Stomach (tissue), 8 donors: ENCODE measurements at regions not wholly inside any gene's neighbourhood (a gene's known extent, or its start where the extent isn't known, plus 50 kb on each side); places are given as distances from the start of the nearest gene placed in this dataset.
A peak's percentile ranks its signal among the peaks of the same experiment; 100 is the strongest.

Source experiments
- DNase-seq, 2 donors: peaks; one replicate each; pipeline versions ENCODE4 v3.0.0 to v3.0.0-alpha.2; 2013 to 2019
- H3K27ac ChIP-seq, 5 donors: fragments of 200-600 bp in 4 of 5; sonication (generic) in 4 of 5; one replicate each; pipeline ENCODE4 v1.5.1; 2013 to 2019; ENCODE audit warnings: mild to moderate bottlenecking in 1 of 5, moderate library complexity in 1 of 5
- H3K27me3 ChIP-seq, 3 donors: fragments of 200-600 bp; sonication (generic); one replicate each; pipeline ENCODE4 v1.5.1; 2017 to 2019; ENCODE audit warnings: mixed run types in 1 of 3
- H3K36me3 ChIP-seq, 4 donors: fragments of 200-600 bp; sonication (generic); 1 replicate in 3 of 4; 2 replicates in 1 of 4; pipeline ENCODE4 v1.5.1; 2016 to 2019
- H3K4me1 ChIP-seq, 4 donors: fragments of 200-600 bp; sonication (generic); one replicate each; pipeline ENCODE4 v1.5.1; 2016 to 2019
- H3K4me3 ChIP-seq, 4 donors: fragments of 200-600 bp; sonication (generic) in 3 of 4; one replicate each; pipeline ENCODE4 v1.5.1; 2016 to 2019; ENCODE audit warnings: mild to moderate bottlenecking in 1 of 4
- H3K9me3 ChIP-seq, 4 donors: fragments of 200-600 bp; sonication (generic); one replicate each; pipeline ENCODE4 v1.5.1; 2016 to 2019
- EP300 ChIP-seq: sonication (generic); formaldehyde crosslinking; IDR thresholded peaks from one replicate; pipeline ENCODE4 v1.6.1; 2017; ENCODE audit warnings: antibody characterized with exemption
- POLR2A ChIP-seq, 4 donors: fragments of 450-650 bp; IDR thresholded peaks; one replicate each; pipeline ENCODE4 v1.6.1; 2016; ENCODE audit warnings: antibody characterized with exemption in 4 of 4, control low read depth in 2 of 4, mild to moderate bottlenecking in 1 of 4, moderate library complexity in 1 of 4
- POLR2AphosphoS5 ChIP-seq, 3 donors: sonication (generic); formaldehyde crosslinking; IDR thresholded peaks; one replicate each; pipeline ENCODE4 v1.6.1; 2016; ENCODE audit warnings: antibody characterized with exemption in 3 of 3
- WGBS, 5 donors: extraction: QIAGEN DNeasy Blood & Tissue Kit in 3 of 5; methylation state at CpG; one replicate each; pipeline versions ENCODE4 v1.1.5 to v1.1.7; 2013 to 2018; 5-methylcytosine and 5-hydroxymethylcytosine counted together
- intact Hi-C: fragments of 100-400 bp; cut with DNase I; formaldehyde crosslinking; loops from one replicate; pipeline ENCODE4 v1.15.1; 2023; ENCODE audit warnings: low total_unique reads
- TF ChIP-seq, protein P1 (sequence below), 7 experiments: fragments of 450-650 bp in 4 of 7; fragments of 200-600 bp in 3 of 7; sonication (generic) in 3 of 7; IDR thresholded peaks; one replicate each; pipeline ENCODE4 v1.5.1; 2016 to 2019; ENCODE audit warnings: antibody characterized with exemption in 7 of 7, control low read depth in 2 of 7, mild to moderate bottlenecking in 1 of 7
- donor health status: healthy with polysubstance abuse.
- donor health status: Bipolar disorder and iron deficiency.
- donor health status: healthy.

DNA sequence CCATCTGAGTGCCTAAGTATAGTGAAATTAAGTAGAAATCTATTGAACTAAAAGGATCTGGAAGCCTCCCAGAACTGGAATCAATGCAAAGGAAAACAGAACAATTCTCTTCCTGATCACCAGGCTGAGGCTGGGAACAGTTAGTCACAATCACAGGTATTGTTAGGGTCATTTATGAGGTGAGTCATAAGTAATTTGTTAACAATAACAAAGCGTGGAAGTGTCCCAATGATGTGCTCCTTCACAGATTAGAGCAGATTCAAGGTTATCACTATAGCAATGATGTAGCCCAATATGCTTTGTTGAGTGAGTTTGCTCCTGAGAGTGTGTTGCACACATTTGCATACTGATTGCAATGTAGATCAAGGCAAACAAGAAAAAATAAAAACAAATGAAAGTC lies 228.1 kb downstream of the ZNF674 start:
- Histone ChIP-seq H3K9me3 (no peaks in the 10 kb centered on the region), H3K27me3 (no peaks in the 10 kb centered on the region), H3K4me1 (no peaks in the 10 kb centered on the region), H3K36me3 (no peaks in the 10 kb centered on the region), H3K4me3 (no peak overlapping the region), H3K27ac (no peak overlapping the region)
- TF ChIP-seq EP300 (no peak), POLR2AphosphoS5 (IDR thresholded peaks at IDR 0.05) (peak in 1 of 3 donors; percentile 23)
- WGBS, 5 donors = 14 to 50% (median 22%) methylated on average over 1 of the region's 1 CpG
- intact Hi-C loops = no loop called here
- peak in 1 of 2 donors; percentile 13 for DNase-seq

DNA sequence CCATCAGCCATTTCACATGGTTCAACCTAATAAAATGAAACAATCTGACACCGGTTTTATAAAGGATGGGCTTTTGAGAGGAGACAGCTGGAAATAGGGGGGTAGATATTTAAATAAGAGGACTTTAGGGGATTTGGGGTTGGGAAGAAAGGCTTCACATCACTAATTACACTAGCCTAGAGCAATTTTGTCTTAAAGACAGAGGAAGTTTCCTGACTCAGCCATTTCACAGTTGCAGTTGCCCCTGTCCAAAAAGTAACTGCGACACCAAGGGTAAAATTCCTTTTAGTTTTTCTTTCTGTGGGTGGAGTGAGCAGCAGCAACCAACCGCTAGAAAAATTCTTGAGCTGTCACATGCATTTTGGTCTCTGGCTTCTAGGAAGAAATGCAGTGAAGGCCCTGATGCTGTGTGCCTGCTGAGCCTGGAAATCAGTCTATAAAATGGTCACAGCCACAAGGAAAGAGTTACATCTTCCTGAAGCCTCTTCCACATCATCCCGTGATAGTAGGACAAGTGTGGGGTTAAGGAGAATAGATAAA lies 233.6 kb downstream of the ZNF674 start:
- Histone ChIP-seq H3K27ac (no peak overlapping the region), H3K36me3 (no peaks in the 10 kb centered on the region), H3K27me3 (peaks cover 0 to 4% (median 0%) of the 10 kb centered on the region in 3 donors), H3K9me3 (no peaks in the 10 kb centered on the region), H3K4me1 (no peaks in the 10 kb centered on the region), H3K4me3 (no peak overlapping the region)
- WGBS, 5 donors = 53 to 69% (median 64%) methylated on average over 4 of the region's 4 CpGs
- no peak for DNase-seq
- intact Hi-C loops = no loop called here
- TF ChIP-seq POLR2A (IDR thresholded peaks at IDR 0.05) (no peak), EP300 (no peak), POLR2AphosphoS5 (IDR thresholded peaks at IDR 0.05) (no peak)
- TF ChIP-seq, protein P1, sequence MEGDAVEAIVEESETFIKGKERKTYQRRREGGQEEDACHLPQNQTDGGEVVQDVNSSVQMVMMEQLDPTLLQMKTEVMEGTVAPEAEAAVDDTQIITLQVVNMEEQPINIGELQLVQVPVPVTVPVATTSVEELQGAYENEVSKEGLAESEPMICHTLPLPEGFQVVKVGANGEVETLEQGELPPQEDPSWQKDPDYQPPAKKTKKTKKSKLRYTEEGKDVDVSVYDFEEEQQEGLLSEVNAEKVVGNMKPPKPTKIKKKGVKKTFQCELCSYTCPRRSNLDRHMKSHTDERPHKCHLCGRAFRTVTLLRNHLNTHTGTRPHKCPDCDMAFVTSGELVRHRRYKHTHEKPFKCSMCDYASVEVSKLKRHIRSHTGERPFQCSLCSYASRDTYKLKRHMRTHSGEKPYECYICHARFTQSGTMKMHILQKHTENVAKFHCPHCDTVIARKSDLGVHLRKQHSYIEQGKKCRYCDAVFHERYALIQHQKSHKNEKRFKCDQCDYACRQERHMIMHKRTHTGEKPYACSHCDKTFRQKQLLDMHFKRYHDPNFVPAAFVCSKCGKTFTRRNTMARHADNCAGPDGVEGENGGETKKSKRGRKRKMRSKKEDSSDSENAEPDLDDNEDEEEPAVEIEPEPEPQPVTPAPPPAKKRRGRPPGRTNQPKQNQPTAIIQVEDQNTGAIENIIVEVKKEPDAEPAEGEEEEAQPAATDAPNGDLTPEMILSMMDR (IDR thresholded peaks at IDR 0.05) = no peak

DNA sequence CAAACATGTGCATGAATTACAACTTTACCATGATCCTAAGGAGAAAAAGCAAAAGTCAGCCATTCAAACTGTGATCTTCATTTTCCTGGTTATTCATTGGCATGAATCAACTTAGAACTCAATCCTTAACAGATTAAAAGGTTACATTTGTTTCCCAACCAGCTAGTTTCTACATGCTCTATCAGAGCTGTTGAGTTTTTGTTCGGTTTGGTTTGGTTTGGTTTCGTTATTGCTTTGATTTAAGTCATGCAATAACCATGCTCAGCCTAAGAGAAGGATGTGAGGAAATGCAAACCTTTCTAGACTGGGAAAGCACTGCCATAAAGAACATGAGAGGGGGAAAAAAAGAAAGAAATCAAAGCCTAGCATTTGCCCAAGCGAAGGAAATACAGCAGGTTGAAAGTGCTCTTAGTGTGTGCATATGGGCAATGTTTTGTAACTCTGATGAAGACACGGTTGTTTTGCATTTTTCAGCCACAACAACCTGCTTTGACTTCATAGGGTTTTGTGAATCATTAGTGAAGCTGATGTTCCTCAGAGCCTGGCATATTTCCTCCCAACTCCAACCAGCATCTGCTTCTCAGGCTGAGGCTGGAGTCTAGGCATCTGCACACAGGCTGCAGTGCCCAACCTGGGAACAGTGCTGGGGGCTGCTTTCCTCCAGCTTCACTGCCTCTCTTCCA lies 234.3 kb downstream of the ZNF674 start:
- whole genome bisulfite sequencing, 5 donors = 46 to 75% (median 59%) methylated on average over 4 of the region's 4 CpGs

DNA sequence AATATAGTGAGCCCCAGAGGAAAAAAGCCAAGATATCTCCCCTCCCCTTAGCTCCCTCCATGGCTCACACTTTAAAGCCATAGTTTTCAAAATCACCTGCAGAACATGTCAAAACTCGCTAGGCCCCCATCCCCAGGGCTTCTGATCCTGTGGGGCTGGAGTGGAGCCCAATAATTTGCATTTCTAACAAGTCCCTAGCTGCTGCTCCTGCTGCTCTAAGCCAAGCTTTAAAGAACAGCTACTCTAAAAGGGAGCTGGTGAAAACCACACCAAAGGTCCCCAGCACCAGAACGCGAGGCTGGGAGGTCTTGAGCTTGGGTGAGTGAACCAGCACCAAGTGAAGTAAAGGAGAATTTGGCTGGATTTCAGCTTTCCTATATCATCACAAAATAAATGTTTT lies 237.1 kb downstream of the ZNF674 start:
- H3K27me3 ChIP-seq = peaks cover 0 to 4% (median 0%) of the 10 kb centered on the region in 3 donors
- WGBS, 5 donors = 38 to 74% (median 62%) methylated on average over 3 of the region's 3 CpGs
- no peak for DNase-seq
- no peaks in the 10 kb centered on the region for H3K4me1 ChIP-seq
- H3K4me3 ChIP-seq = no peak overlapping the region
- TF ChIP-seq, protein P1 (IDR thresholded peaks at IDR 0.05) = no peak
- TF ChIP-seq POLR2A (IDR thresholded peaks at IDR 0.05) = no peak
- TF ChIP-seq EP300 = no peak
- no peak for TF ChIP-seq POLR2AphosphoS5 (IDR thresholded peaks at IDR 0.05)
- no peak overlapping the region for H3K27ac ChIP-seq
- peaks cover 0 to 20% (median 8%) of the 10 kb centered on the region in 4 donors for H3K9me3 ChIP-seq
- intact Hi-C loops = no loop called here
- no peaks in the 10 kb centered on the region for H3K36me3 ChIP-seq

More for the DNA sequence above, 234.3 kb downstream of the ZNF674 start:
- Histone ChIP-seq H3K36me3 (no peaks in the 10 kb centered on the region), H3K4me1 (no peaks in the 10 kb centered on the region), H3K27ac (no peak overlapping the region), H3K4me3 (no peak overlapping the region), H3K9me3 (peaks cover 0 to 6% (median 1%) of the 10 kb centered on the region in 4 donors), H3K27me3 (peaks cover 0 to 4% (median 0%) of the 10 kb centered on the region in 3 donors)
- TF ChIP-seq POLR2A (IDR thresholded peaks at IDR 0.05) = no peak
- TF ChIP-seq, protein P1 (IDR thresholded peaks at IDR 0.05) = no peak
- TF ChIP-seq POLR2AphosphoS5 (IDR thresholded peaks at IDR 0.05) = no peak
- TF ChIP-seq EP300 = no peak
- DNase-seq = no peak
- intact Hi-C loops = no loop called here

DNA sequence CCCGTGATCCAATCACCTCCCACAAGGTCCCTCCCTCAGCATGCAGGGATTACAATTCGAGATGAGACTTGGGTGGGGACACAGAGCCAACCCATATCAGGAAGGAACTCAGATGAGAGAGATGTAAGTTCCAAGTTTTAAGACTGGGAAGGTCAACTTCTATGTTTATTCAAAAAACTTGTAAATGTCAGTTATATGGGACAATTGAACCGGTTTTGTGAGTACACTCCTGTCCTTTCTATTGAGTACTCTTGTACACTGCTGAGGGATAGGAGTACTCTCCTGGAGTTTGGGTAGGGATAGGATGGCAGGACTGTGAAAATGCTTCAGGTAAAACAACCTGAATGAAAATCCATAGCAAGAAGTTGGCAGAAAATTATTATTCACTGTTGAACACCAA lies 239.1 kb downstream of the ZNF674 start:
- no peak for TF ChIP-seq POLR2AphosphoS5 (IDR thresholded peaks at IDR 0.05)
- no peak for TF ChIP-seq POLR2A (IDR thresholded peaks at IDR 0.05)
- TF ChIP-seq EP300 = no peak
- TF ChIP-seq, protein P1 (IDR thresholded peaks at IDR 0.05) = no peak
- H3K27ac ChIP-seq = no peak overlapping the region
- H3K9me3 ChIP-seq = peaks cover 0 to 20% (median 8%) of the 10 kb centered on the region in 4 donors
- no peak for DNase-seq
- H3K4me3 ChIP-seq = no peak overlapping the region
- no peaks in the 10 kb centered on the region for H3K4me1 ChIP-seq
- peaks cover 0 to 4% (median 0%) of the 10 kb centered on the region in 3 donors for H3K27me3 ChIP-seq
- intact Hi-C loops = no loop called here
- H3K36me3 ChIP-seq = no peaks in the 10 kb centered on the region
- 62 to 88% (median 73%) methylated on average over 3 of the region's 3 CpGs for WGBS, 5 donors
